ENCODE measurements at regions not wholly inside any gene's neighbourhood (a gene's known extent, or its start where the extent isn't known, plus 50 kb on each side); places are given as distances from the start of the nearest gene placed in this dataset.

- TF ChIP-seq CTCF (IDR thresholded peaks at IDR 0.05; ENCODE audit: low read depth, low read length) (no peak), EZH2phosphoT487 (IDR thresholded peaks at IDR 0.05; ENCODE audit: low read depth) (no peak)
Measured at GRCh38 chr15:62641825-62642224, 400.7 kb upstream of the TPM1 start.

Data from OCI-LY3 (cell line).